ENCODE measurements at regions not wholly inside any gene's neighbourhood (a gene's known extent, or its start where the extent isn't known, plus 50 kb on each side); places are given as distances from the start of the nearest gene placed in this dataset.

DNA sequence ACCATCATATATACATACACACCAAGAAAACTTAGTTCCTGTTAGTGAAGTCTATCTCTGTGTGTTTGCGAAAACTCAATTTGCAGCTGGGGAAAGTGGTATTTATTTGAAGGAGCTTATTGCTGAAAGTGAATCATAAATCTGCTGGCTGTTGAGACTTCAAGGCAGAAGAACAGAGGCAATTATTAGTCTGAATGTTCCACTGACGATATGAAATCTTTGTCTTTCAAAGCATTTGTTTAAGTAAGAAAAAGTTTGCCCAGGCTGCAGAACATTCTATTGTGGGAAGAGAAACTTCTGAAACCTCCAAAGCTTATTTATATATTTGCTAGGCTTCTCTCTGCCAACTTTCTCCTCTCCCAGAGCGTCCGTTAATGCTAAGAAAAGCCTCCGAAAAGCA, 255.7 kb upstream of the TMPO start:
- DNase-seq (ENCODE audit: low spot score) (no peak), FAIRE-seq (no peak)

DNA sequence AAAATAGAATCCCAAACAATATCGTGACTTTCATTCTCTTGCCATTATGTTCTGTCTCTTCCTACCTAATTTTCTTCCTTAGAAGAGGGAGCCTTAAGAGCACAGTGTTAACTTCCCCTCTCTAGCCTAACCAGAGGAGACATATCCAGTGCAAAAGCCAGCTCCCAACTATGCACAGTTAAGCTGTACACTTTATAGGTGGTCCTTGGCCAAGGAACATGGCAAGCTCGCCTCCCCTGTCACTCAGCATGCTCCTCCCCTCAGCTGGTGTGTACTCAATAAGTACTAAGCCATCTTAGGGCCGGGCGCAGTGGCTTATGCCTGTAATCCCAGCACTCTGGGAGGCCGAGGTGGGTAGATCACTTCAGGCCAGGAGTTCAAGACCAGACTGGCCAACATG, 255.1 kb upstream of the TMPO start:
- no peak for FAIRE-seq
- no peak for DNase-seq (ENCODE audit: low spot score)

DNA sequence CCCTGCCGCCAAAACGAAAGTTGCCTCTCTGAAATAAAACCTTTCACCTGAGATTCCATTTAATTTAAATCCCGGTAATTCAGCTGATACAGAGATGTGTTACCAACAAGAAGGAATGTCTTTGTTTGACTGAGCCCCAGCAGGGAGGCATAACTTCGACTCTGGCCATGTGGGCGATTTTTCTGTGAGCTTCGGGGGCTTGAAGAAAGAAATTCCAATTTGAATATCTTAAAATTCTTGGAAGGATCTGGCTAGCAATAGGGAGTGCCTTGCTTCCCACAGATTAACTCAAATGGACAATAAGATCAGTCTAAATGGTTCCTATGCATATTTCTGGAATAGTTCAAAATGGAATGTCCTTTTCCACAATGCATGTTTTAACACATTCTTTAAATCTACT, 252.5 kb upstream of the TMPO start:
- DNase-seq (ENCODE audit: low spot score) (no peak), FAIRE-seq (no peak)

DNA sequence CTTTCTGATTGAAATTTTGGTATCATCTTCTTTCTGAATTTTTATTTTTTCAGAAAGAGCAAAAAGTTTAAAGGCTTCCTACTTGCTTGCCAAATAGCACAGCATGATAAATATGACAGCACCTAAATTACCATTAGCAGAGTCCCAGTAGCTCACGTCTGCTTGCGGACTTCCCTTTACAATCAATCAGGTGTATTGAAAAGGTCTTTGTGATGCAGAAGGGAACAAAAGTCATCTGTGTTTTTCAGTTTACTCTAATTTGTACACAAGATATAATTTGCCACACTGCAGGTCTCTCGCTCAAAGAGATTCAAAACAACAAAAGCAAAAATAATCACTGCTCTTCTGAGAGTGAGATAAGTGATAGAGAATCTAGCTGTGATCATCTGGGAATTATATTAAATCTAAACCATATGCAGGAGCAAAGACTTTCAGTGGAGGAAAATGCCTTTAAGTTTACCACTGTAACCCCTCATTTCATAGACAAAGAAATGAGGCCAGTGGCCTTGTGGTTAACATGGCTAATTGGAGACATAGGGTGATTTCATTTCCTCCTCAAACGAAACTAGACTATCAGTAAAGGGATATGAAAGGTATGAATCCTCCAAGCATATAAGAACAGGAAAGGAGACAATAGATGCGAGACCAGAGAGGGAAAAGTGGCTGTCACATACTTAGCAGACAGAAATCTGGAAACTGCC, 240.8 kb upstream of the TMPO start:
- FAIRE-seq (no peak), DNase-seq (ENCODE audit: low spot score) (no peak)

DNA sequence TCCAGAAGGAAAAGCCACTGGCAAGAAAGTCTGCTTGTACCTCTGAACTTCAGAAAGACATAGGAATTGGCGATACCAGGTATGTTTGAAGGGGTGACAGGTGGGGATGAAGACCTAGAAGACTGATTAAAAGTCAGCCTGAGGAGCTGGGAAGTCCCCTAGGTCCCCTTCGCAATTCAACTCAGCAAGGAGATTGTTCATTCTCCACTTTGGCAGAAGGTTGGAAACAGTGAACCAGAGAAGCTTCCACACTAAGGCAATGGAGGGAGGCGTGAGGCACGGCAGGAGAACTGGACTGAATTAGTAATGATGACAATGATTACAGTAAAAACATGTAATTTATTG, 240.3 kb upstream of the TMPO start:
- FAIRE-seq: no peak
- DNase-seq (ENCODE audit: low spot score): no peak

DNA sequence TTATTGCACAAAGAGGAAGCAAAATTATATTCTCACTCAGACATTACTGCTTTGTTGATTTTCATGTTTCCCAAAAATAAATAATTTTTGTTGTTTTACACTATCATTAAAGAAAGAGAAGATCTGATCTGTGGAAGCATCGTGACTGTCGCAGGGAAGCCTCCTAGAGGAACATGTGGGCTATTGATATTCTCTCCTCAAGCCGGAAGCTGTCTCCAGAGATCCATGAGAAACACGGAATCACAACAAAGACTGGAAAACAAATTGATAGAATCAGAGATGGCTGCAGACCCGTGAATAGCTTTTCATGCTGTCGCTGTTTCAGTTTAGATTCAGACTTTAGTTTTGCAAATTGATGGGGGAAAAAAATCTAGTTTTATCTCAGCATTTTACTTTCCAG, 235.2 kb upstream of the TMPO start:
- DNase-seq (ENCODE audit: low spot score) (no peak), FAIRE-seq (no peak)

DNA sequence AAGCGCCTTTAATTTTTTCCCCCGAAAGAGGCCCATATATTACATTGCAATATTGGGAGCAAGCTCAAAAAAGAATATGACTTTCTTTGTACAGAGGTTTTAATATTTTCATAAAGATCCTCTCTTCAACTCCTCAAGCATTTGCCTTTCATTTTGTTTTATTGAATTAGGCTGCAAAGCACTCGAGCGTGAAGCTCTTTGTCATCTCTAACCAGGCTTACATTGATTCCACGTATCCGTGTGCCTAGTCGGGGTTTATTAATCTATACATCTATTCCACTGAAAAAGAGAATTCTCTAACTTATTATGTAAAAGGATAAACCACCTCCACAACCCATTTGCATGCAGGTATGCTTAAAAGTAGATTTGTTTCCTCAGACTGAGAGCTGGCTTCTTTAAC, 234.8 kb upstream of the TMPO start:
- no peak for DNase-seq (ENCODE audit: low spot score)
- FAIRE-seq: no peak

DNA sequence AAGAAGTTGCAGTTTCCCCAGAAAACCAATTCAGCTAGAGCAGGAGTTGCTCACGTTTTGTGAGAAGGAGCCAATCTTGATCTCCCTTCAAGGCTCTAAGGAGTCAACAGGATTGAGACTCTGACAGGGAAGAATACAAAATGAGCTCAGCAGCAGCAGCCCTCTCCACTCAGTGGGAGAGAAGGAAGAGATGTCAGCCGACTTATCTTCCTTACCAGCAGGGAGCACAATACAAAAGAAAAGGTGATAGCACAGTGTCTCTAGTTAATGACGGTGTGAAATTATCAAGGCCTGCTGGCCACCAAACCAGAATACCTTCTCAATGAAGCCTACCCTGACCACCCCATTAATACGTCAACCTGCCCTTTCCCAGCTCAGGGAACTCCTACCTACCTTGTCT, 223.6 kb upstream of the TMPO start:
- DNase-seq (ENCODE audit: low spot score) (no peak), FAIRE-seq (no peak)

DNA sequence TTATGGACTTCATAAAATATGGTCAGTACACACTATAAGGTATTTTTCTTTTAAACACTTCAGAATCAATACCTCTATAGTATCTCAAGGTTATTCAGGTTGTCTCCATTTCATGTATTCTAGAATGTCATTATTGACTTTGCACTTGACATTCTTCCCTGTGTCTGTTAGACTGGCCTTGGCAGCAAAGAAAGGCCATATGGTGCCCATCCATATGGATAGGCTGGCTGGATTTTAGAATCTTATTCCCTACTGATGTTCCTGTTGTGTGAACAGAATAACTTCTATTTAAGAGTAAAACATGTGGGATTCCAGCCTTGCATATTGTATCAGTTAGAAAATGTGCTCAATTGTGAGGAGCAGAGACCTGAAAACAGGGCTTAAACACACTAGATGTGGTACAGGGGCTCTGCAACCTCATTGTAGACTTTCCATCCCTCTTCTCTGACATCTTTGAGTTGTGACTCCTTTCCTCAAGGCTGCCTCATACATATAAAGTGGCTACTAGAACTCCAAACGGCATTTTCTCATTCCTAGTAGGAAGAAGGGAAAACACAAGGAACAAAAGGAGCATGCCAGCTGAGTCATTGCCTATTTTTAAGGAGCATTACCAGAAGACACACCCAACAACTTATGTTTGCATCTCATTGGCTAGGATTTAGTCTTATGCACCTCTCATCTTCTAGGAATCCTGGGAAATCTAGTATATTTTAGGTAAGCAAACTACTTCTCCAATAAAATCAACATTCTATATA, 221.2 kb upstream of the TMPO start:
- DNase-seq (ENCODE audit: low spot score) (no peak), FAIRE-seq (no peak)

DNA sequence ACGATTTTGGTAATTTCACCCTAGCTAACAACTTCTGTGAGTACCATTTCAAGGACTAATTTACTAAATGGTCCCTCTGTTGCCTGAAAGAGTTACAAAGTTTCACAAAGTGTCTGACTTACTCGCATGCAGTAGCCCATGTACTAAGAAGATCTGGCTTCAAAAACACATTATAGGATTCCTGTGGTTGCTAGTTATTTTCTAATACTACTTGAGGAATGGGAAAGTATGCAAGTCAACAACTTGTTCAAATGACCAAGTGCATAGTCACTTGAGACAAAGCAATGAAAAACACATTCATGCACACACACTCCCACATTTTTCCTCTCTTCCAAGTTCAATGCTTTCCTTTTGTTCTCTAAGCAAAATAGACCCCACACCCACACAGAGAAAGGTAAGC, 219.7 kb upstream of the TMPO start:
- DNase-seq (ENCODE audit: low spot score) (no peak), FAIRE-seq (no peak)

DNA sequence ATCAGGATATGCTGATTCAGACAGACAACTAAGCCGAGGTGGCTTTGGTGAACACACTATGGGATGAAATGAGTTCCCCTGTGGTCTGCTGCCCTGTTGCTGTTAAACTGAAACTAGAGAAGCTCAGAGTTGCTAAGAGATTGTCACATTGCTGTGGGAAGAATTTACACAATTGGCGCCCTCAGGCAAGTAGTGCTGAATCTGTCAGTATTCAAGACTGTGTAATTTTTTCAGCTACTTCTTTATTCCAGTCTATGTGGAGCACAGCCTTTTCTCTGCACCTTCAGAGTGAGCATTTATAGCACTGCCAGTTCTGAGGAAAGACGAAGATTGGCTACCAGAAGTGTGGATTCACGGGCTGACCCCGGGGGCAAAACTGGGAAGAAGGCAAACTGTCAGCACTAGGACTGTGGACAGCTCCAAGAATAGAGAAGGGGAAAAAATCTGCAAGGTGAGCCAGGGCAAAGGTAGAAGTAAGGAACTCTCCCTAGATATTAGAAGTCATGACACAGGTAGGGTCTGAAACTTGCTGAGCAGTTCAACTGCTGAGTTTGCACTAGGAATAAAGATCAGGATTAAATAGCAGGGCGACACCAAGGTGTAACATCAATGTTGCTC, 218.8 kb upstream of the TMPO start:
- no peak for DNase-seq (ENCODE audit: low spot score)
- no peak for FAIRE-seq

DNA sequence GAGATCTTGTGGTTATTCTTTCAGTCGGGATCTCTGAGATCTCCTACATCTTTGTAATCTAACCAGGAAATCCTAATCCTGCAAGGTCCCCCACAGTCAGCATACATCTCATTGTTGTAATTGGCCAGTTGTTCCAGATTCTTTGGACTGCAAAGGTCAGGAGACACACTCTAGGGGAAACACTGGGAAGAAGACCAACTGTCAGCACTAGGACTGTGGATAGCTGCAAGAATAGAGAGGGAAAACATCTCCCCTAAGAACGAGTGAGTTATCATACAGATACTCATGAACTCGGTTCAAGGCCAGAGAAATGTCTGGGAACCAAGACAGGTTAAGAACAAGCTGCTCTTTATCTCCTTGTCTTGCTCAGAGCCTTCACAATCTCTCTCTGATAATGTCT, 217.9 kb upstream of the TMPO start:
- FAIRE-seq: no peak
- no peak for DNase-seq (ENCODE audit: low spot score)

DNA sequence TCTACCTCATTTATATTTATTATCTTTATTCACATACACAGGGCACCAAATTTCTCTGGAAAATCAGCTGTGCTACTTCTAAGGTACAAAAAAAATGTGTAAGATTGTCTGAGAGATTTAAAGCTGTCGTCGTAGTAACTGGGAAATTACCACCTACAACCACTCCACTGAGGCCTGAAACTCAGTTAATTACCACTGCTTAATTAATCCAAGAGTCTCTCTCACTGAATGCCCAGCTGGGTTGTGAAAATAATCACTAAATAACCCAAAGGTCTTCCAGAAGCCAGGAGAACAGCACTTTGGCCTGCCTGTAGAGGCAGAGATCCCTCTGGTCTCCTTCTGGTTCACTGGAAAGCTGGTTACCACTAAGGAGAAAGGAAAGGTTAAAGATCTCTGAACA, 207.2 kb upstream of the TMPO start:
- DNase-seq (ENCODE audit: low spot score): no peak
- no peak for FAIRE-seq

DNA sequence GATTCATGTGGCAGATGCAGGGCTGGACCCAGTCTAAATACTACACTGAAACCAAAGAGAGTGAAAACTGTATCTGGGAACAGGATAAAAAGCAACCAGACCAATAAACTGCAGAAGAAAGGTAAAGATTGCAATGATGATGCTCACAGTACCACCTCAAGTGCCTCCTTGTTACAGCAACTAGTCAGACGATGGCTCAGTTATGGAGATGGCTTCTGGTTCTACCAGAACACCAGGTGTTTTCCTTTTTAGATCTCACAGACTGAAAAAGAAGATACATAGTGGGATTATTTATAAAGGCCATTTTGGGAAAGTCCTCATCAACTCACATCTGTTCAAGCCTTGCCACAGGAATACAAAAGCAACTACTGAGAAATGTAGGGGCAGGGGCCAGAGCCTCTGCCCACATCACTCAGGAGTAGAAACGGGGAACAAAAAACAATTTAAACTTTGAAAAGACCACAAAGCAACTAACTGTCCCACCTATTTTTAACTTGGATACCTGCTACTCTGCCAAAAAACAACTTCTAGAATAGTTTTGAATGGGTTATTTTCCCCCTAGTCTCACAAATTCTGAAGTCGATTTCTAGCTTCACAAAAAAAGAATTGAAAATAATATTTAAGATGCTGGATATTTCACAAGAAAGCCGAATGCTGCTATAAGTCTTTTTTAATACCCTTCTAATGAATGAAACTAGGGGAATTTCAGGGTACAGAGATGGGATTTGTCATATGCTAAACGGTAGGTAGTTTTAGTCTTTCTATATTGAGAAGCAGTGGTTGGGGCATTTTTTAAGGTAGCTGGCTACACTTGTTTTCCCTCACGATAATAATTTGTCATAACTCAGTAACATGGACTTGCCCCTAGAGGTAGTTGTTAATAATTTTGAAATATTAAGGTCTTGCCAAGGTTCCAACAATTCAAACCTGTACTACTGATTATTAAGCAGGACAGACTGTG, 197.2 kb upstream of the TMPO start:
- no peak for DNase-seq (ENCODE audit: low spot score)
- FAIRE-seq: no peak

DNA sequence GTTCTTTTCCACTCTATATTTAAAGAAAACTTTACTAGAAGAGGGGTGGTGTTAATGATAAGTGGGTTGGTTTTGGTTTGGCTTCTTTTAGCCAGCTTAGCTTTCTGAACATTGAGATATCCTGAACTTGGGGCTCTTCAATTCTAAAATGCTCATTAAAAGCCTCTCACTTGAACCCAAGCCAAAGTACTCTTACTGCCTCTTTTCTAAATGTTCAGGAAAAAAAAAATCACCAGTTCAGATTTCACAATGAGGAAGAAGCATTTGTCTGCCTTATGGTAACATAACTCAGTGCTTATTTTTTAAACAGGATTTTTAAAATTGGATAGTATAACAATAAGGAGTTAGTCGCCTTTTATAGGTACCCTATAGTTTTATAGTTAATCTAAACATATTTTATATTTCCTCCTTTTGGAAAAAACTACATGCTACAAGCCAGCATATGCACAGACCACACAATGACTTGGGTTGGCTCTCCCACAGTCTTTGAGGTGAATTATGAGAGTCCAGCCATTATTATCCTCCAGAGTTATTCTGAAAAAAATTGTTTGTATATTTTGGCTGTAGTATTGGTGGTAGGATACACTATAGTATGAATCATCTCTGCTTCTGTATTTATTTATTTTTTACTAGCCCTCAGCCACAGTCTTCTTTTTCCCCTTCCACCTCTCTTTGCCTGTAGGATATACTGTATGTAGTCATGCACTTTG, 195.5 kb upstream of the TMPO start:
- FAIRE-seq (no peak), DNase-seq (ENCODE audit: low spot score) (no peak)

DNA sequence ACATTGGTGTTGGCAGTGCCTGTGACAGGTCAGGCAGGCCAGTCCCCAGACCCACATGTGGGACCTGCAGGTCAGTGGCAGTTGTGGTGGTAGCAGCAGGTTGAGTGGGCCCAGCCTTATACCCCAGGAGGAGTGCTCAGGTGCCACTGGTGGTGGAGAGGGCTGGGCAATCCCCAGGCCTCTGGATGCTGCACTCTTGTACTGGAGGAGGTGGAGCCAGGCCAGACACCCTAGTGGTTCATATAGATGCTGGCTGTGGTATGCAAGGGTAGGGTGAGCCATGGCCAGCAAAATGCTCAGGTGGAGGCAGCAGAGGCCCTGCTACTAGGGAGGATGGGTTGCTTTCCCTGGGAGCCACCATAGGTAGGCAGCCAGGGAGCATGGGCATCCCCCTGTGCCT, 190.4 kb upstream of the TMPO start:
- DNase-seq (ENCODE audit: low spot score) (no peak), FAIRE-seq (no peak)

DNA sequence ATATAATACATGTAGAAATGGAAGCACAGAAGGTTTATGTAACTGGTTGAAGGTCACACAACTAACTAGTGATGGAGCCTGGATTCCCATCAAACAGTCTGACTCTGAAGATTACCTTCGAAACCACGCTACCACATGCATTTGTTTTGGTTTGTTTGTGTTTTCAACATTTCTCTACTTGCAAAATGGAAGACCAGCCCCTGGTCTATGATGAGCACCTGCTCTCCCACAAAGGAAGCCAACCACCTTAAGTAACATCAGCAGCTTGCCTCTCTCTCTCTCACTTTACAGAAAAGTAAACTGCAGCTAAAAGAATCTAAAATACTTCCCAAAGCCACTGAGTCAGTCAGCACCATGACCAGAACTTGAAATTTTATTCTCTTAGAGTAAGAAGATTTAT, 186.9 kb upstream of the TMPO start:
- DNase-seq (ENCODE audit: low spot score): no peak
- FAIRE-seq: no peak

DNA sequence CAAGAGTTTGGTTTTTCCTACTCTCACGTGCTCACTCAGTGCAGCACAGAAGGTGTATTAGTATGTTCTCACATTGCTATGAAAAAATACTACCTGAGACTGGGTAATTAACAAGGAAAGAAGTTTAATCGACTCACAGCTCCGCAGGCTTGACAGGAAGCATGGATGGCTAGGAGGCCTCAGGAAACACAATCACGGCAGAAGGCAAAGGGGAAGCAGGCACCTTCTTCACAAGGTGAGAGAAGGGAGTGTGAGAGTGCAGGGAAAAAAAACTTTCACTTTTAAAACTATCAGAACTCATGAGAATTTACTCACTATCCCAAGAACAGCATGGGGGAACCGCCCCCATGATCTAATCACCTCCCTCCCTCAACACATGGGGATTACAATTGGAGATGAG, 185.8 kb upstream of the TMPO start:
- FAIRE-seq (no peak), DNase-seq (ENCODE audit: low spot score) (no peak)

DNA sequence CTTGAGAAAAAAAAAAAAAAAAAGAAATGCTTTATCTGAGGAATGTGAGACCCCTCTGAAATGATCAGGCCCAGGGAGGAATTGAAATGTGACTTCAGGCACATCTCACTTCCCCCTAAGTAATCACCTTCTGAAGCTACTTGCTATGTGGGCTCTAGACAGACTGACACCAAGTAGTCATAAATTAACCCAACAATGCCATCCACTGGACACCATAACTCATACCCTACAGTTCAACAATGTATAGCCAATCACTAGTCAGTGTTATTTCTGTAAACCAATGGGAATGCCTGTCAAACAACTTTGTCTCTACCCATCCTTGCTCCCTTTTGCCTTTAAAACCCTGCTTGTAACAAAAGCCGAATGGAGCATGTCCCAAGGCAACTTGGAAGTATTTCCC, 182.7 kb upstream of the TMPO start:
- DNase-seq (ENCODE audit: low spot score) (peak; percentile 15), FAIRE-seq (no peak)

DNA sequence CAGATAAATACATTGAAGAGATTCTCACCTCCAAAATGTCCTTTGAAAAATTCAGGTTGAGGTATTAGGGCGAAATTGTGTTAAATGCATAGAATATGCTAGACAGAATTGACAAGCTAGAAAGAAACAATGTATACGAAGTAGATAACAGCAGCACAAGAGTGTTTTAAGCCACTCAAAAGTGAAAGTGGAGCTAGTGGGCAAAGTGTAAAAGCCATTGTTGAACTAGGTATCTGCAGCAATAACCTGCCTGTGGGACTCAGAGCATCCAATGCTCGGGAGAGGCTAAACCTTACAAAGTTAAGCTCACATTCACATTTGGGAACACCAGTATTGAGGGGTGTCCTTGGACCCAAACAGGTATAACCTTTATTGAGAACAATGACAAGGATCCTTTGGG, 180.6 kb upstream of the TMPO start:
- FAIRE-seq (no peak), DNase-seq (ENCODE audit: low spot score) (no peak)

DNA sequence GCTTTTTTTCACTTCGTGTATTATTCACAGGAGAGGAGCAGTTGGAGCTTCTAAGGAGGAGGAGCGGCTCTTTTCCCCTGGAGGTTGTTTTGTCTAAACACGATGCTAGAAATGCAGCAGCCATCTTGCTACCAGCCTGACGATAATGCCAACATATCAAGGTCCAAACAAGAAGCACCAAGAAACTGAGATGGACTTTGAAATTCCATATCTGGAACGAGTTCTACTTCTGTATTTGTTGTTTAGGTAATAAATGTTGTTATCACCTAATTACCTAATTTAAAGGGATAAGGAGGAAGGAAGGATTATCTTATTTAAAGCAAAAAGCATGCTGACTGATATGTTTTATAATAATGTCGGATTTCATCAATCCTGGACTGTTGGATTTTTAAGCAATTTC, 174.4 kb upstream of the TMPO start:
- FAIRE-seq (no peak), DNase-seq (ENCODE audit: low spot score) (no peak)
